Astrocyte of the cerebellum (primary cell): ENCODE measurements at regions not wholly inside any gene's neighbourhood (a gene's known extent, or its start where the extent isn't known, plus 50 kb on each side); places are given as distances from the start of the nearest gene placed in this dataset.

Experiments
- DNase-seq: peaks from one replicate; pipeline ENCODE4 v3.0.0-alpha.2; 2011; ENCODE audit warnings: low read depth
- H3K4me3 ChIP-seq: 2 replicates; pipeline ENCODE4 v1.5.1; 2011; ENCODE audit warnings: mild to moderate bottlenecking, low read depth, low read length, moderate library complexity
- CTCF ChIP-seq: IDR thresholded peaks from 2 replicates; pipeline ENCODE4 v1.5.1; 2012; ENCODE audit warnings: low read length, low read depth, moderate library complexity, mild to moderate bottlenecking; ENCODE audit errors: missing control alignments
- in situ Hi-C: cut with HindIII; loops from 2 replicates; pipeline ENCODE4 v1.10.0; 2017; ENCODE audit warnings: low sequenced_read_pairs

DNA sequence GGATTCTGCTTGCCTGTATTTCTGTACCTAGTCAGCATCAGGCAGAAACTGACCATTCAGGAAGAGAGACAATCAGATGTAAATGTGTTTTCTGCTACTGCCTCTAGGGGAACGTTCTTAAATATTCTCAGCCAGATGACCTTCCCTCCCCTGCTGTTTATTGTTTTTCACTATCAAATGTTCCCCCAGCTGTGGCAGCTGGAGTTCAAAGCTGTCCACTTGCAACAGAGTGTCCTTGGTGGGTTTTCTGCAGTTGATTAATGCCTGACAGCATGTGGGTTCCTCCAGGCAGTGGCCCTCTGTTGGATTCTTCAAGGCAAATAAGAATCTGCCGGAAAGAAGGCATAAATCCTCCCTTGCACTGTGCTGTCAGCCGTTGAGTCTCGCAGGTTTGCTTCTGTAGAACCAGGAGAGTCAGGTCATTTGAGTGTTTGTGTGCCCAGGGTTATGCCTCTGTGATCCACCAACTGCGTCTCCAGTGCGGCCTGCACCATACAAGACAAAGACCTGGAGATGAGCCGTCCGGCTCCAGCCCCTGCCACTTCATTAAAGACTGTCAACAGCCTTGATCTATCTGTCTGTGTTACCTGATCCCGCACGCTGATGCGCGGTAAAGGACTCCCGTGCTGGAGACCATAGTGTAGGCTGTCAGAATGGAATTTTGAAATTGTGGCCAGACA lies 203.4 kb downstream of the GADD45G start:
- in situ Hi-C loops = no loop called here
- no peak overlapping the region for H3K4me3 ChIP-seq
- peak; percentile 41 for TF ChIP-seq CTCF
- DNase-seq = no peak

DNA sequence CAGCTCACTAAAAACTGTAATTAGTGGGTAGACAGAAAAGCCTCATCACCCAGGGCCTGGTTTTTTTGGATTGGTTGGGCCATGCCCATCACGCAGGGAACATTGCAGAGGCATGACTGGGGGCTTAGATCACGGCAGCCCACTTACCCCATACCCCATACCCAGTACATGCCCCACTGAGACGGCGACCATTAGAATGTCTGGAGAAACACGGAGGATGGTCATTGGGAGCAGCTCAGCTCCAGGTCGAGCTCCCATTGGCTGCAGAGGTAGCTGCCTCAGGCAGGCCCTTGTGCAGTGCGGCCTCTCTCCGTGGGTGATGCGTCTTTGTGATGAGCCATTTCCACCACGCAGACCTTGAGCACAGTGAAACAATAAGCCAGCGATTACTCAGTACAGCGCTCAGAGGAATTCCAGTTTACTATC lies 204.0 kb downstream of the GADD45G start:
- in situ Hi-C loops = no loop called here
- no peak overlapping the region for H3K4me3 ChIP-seq
- DNase-seq = no peak
- TF ChIP-seq CTCF = no peak

DNA sequence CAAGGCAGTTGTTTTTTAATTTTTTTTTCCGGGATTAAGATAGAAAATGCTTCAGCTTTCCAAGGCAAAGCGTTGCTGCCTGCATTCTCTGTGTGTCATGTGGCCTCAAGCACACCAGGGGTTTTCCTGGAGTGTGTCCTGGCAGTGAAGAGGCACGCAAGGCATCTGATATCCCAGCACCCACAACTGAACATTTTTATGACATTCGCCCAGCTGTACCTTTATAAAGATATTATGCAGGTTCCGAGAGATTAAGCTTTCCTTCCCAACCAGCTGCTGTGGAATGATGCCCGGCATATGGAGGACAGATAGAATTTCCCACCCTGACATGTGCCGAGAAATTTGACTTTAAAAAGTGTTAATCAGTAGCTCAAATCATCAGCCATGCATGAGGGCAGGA lies 205.6 kb downstream of the GADD45G start:
- in situ Hi-C loops = no loop called here
- no peak for DNase-seq
- no peak for TF ChIP-seq CTCF
- no peak overlapping the region for H3K4me3 ChIP-seq

- no peak for TF ChIP-seq CTCF
- DNase-seq = no peak
- in situ Hi-C loops = no loop called here
- H3K4me3 ChIP-seq = no peak overlapping the region
Measured at GRCh38 chr9:89811356-89811755, 206.5 kb downstream of the GADD45G start.

DNA sequence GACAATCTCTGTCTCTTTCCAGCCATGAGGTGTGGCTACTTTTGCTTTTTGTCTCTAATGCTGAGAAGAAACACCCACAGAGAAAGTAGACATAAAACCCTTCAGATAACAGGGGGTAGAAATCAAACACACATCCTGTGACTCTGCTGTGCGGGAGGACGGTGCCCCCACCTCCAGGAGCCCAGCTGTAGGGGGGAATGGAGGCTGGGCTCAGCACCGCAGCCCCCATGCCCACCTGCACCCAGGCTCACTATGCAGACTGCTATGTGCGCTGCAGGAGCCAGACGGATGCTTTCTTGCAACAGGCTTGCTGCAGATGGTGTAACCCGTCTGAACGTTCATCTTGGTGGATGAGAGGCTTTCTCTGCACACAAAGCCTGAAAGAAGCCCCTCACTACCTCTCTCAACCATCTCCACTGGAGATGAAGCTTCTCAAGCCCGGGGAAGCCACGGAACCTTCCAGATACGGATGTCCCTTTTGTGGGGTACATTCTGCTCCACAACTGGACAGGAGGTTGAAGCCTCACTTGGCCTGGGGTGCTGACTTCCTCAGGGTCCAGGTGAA lies 207.2 kb downstream of the GADD45G start:
- TF ChIP-seq CTCF = no peak
- no peak for DNase-seq
- in situ Hi-C loops = no loop called here
- no peak overlapping the region for H3K4me3 ChIP-seq

DNA sequence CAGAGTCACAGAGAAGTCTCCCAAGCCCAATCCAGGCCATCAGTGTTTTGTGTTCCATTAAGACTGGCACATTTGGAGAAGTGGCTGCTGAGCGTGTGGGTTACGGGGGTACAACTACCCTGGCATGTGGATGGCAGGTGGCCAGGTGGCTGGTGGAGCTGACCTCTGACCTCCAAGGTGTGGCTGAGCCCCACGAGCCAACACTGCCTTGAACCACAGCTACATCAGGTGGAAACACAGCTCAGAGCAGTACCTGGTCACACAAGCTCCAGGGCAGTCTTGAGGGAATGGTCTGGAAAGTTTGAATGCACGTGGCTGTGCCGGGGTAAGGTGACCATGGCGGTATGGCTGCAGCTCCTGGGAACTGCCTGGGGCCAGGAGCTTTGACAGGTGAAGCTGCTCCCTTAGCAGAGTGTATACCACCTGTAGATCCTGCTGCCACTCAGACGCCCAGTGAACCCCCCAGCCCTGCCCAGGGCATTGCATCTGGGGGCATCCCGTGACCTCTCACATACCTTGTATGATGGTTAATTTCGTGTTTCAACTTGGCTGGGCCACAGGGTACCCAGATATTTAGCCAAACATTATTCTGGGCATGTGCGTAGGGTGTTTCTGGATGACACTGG lies 207.9 kb downstream of the GADD45G start:
- no peak overlapping the region for H3K4me3 ChIP-seq
- no peak for TF ChIP-seq CTCF
- in situ Hi-C loops = no loop called here
- DNase-seq = no peak
